HEK293 (cell line): ENCODE measurements at regions not wholly inside any gene's neighbourhood (a gene's known extent, or its start where the extent isn't known, plus 50 kb on each side); places are given as distances from the start of the nearest gene placed in this dataset.

Source experiments
- CTCF ChIA-PET: fragments of 350-600 bp; formaldehyde crosslinking; extraction: SDS; loops from one replicate; lab custom pipeline; 2021; ENCODE audit warnings: antibody characterized with exemption; lab: Yijun Ruan, JAX
- POLR2A ChIA-PET: fragments of 300-600 bp; formaldehyde crosslinking; extraction: SDS; loops from one replicate; lab custom pipeline; 2020; ENCODE audit warnings: antibody characterized with exemption, inconsistent platforms; lab: Yijun Ruan, JAX
- H3K27ac ChIP-seq: fragments of 200-500 bp; sonication (Bioruptor generic); 2 replicates; pipeline ENCODE4 v1.5.1; 2014; ENCODE audit warnings: low read depth, low read length, control low read depth, inconsistent platforms; ENCODE audit errors: extremely low read depth
- H3K36me3 ChIP-seq, 2 experiments: fragments of 200-500 bp in 1 of 2; sonication (Bioruptor generic) in 1 of 2; 1 replicate in 1 of 2; 2 replicates in 1 of 2; pipeline ENCODE4 v1.5.1; 2014 to 2017; ENCODE audit warnings: inconsistent platforms in 2 of 2, low read length in 2 of 2; ENCODE audit not compliant: control insufficient read depth in 2 of 2, insufficient read depth in 1 of 2
- H3K4me1 ChIP-seq: fragments of 200-500 bp; sonication (Bioruptor generic); 2 replicates; pipeline ENCODE4 v1.5.1; 2014; ENCODE audit warnings: mild to moderate bottlenecking, low read length, inconsistent platforms; ENCODE audit not compliant: control insufficient read depth, insufficient read depth
- H3K4me3 ChIP-seq: 2 replicates; pipeline ENCODE4 v1.5.1; 2011; ENCODE audit warnings: low read depth, mild to moderate bottlenecking, control low read depth, low read length, moderate library complexity
- H3K9me3 ChIP-seq: fragments of 200-500 bp; sonication (Bioruptor generic); 2 replicates; pipeline ENCODE4 v1.5.1; 2014; ENCODE audit warnings: low read depth, low read length, inconsistent platforms; ENCODE audit not compliant: control insufficient read depth, insufficient read depth
- GLIS1 ChIP-seq: fragments of 450-650 bp; formaldehyde crosslinking; IDR thresholded peaks from 2 replicates; pipeline ENCODE4 v1.5.1; 2016; ENCODE audit warnings: missing biosample characterization, missing genetic modification characterization
- GLIS2 ChIP-seq: fragments of 450-650 bp; formaldehyde crosslinking; IDR thresholded peaks from 2 replicates; pipeline ENCODE4 v1.5.1; 2016; ENCODE audit warnings: missing biosample characterization, missing genetic modification characterization
- HIC1 ChIP-seq: fragments of 450-650 bp; formaldehyde crosslinking; IDR thresholded peaks from 2 replicates; pipeline ENCODE4 v1.5.1; 2016; ENCODE audit warnings: missing biosample characterization, missing genetic modification characterization
- MZF1 ChIP-seq: fragments of 450-650 bp; formaldehyde crosslinking; IDR thresholded peaks from 2 replicates; pipeline ENCODE4 v1.5.1; 2017; ENCODE audit warnings: missing biosample characterization, missing genetic modification characterization, borderline replicate concordance
- PATZ1 ChIP-seq: fragments of 450-650 bp; formaldehyde crosslinking; IDR thresholded peaks from 2 replicates; pipeline ENCODE4 v1.5.1; 2016; ENCODE audit warnings: missing biosample characterization, missing genetic modification characterization
- PRDM10 ChIP-seq: fragments of 450-650 bp; formaldehyde crosslinking; IDR thresholded peaks from 2 replicates; pipeline ENCODE4 v1.5.1; 2016; ENCODE audit warnings: missing biosample characterization, missing genetic modification characterization
- SALL2 ChIP-seq: fragments of 450-650 bp; formaldehyde crosslinking; IDR thresholded peaks from 2 replicates; pipeline ENCODE4 v1.5.0; 2017; ENCODE audit warnings: missing biosample characterization, mild to moderate bottlenecking, missing genetic modification characterization, borderline replicate concordance
- TCF7L2 ChIP-seq: IDR thresholded peaks from 2 replicates; pipeline ENCODE4 v1.6.1; 2011; ENCODE audit warnings: low read depth, mild to moderate bottlenecking, inconsistent platforms, low read length, moderate library complexity, borderline replicate concordance
- TRIM28 ChIP-seq: IDR thresholded peaks from 2 replicates; pipeline ENCODE4 v1.6.1; 2011; ENCODE audit warnings: low read length, control low read depth, borderline replicate concordance
- YY1 ChIP-seq: fragments of 450-650 bp; formaldehyde crosslinking; IDR thresholded peaks from 2 replicates; pipeline ENCODE4 v1.5.1; 2018; ENCODE audit warnings: missing biosample characterization, missing genetic modification characterization
- ZBTB26 ChIP-seq: fragments of 450-650 bp; formaldehyde crosslinking; optimal IDR thresholded peaks from 2 replicates; pipeline ENCODE3; 2016; ENCODE audit warnings: missing biosample characterization, mild to moderate bottlenecking, missing genetic modification characterization
- ZEB2 ChIP-seq: fragments of 450-650 bp; formaldehyde crosslinking; IDR thresholded peaks from 2 replicates; pipeline ENCODE4 v1.5.1; 2016; ENCODE audit warnings: missing biosample characterization, missing genetic modification characterization
- ZFHX2 ChIP-seq: fragments of 450-650 bp; formaldehyde crosslinking; conservative IDR thresholded peaks from 2 replicates; pipeline ENCODE4 v1.5.1; 2016; ENCODE audit warnings: missing biosample characterization, missing genetic modification characterization
- ZIC2 ChIP-seq: fragments of 450-650 bp; formaldehyde crosslinking; IDR thresholded peaks from 2 replicates; pipeline ENCODE4 v1.5.1; 2016; ENCODE audit warnings: missing biosample characterization, missing genetic modification characterization
- ZNF335 ChIP-seq: fragments of 450-650 bp; formaldehyde crosslinking; conservative IDR thresholded peaks from 2 replicates; pipeline ENCODE4 v1.5.1; 2016; ENCODE audit warnings: missing biosample characterization, missing genetic modification characterization
- ZNF629 ChIP-seq: fragments of 450-650 bp; formaldehyde crosslinking; IDR thresholded peaks from 2 replicates; pipeline ENCODE4 v1.5.1; 2017; ENCODE audit warnings: missing biosample characterization, missing genetic modification characterization
- ZNF654 ChIP-seq: fragments of 450-650 bp; formaldehyde crosslinking; IDR thresholded peaks from 2 replicates; pipeline ENCODE4 v1.5.1; 2016; ENCODE audit warnings: low read depth, missing biosample characterization, missing genetic modification characterization
- ZNF658 ChIP-seq: fragments of 450-650 bp; formaldehyde crosslinking; IDR thresholded peaks from 2 replicates; pipeline ENCODE4; 2016; ENCODE audit warnings: missing biosample characterization, missing genetic modification characterization
- ZNF701 ChIP-seq: fragments of 450-650 bp; formaldehyde crosslinking; IDR thresholded peaks from 2 replicates; pipeline ENCODE4 v1.5.1; 2016; ENCODE audit warnings: missing biosample characterization, missing genetic modification characterization
- ZNF768 ChIP-seq: fragments of 450-650 bp; formaldehyde crosslinking; IDR thresholded peaks from 2 replicates; pipeline ENCODE4 v1.5.1; 2018; ENCODE audit warnings: missing biosample characterization, mild to moderate bottlenecking, missing genetic modification characterization
- ZNF792 ChIP-seq: fragments of 450-650 bp; formaldehyde crosslinking; IDR thresholded peaks from 2 replicates; pipeline ENCODE4 v1.5.1; 2016; ENCODE audit warnings: missing biosample characterization, missing genetic modification characterization
- ZSCAN16 ChIP-seq: fragments of 450-650 bp; formaldehyde crosslinking; IDR thresholded peaks from 2 replicates; pipeline ENCODE4 v1.5.1; 2016; ENCODE audit warnings: missing biosample characterization, missing genetic modification characterization

GRCh38 chr14:71320734-71321573 lies 413.7 kb downstream of the PCNX1 start (continued):
- TF ChIP-seq PATZ1 = peak; percentile 82
- TF ChIP-seq ZFHX2 (tag by site-specific recombination) = peak; percentile 95
- peak; percentile 66; the same call in 1 of the 2 replicates for TF ChIP-seq ZNF335 (tag by site-specific recombination)
- peak; percentile 65 for TF ChIP-seq GLIS2 (tag by site-specific recombination)
- TF ChIP-seq HIC1 (tag by site-specific recombination) = peak; percentile 25; the same call in 1 of the 2 replicates
- peak; percentile 48 for TF ChIP-seq GLIS1 (tag by site-specific recombination)
- peak; percentile 59 for TF ChIP-seq ZIC2 (tag by site-specific recombination)
- peak; percentile 25; the same call in 1 of the 2 replicates for TF ChIP-seq ZEB2 (tag by site-specific recombination)
- TF ChIP-seq ZNF654 (tag by site-specific recombination) = no peak
- no peak for TF ChIP-seq ZNF768 (tag by site-specific recombination)
- TF ChIP-seq ZNF701 = no peak
- TF ChIP-seq ZNF792 = no peak
- TF ChIP-seq, all 188 proteins: peak for 14

- Histone ChIP-seq H3K4me1 (peaks cover 13% of the 10 kb centered on the region), H3K36me3 (no peaks in the 10 kb centered on the region; a peak in 1 of 3 replicates), H3K9me3 (no peaks in the 10 kb centered on the region), H3K27ac (peak overlapping the region; percentile 95), H3K4me3 (peak overlapping the region; percentile 89)
- POLR2A ChIA-PET = interaction anchor here (0.6 to 2.6 kb wide), 7 partner anchors 30 to 494 kb away, joined by 3 to 9 read pairs (median 3); no protein-coding TSS in a partner anchor
- CTCF ChIA-PET = interaction anchor here (0.5 to 1.1 kb wide), 3 partner anchors 195 to 489 kb away, joined by 3 read pairs; no protein-coding TSS in a partner anchor
- TF ChIP-seq ZNF658 = no peak
- peak; percentile 52; the same call in 1 of the 2 replicates for TF ChIP-seq ZNF629 (tag by site-specific recombination)
- peak; percentile 3; the same call in 1 of the 2 replicates for TF ChIP-seq TRIM28
- TF ChIP-seq PATZ1 = 0 out of 2 replicates have a peak, but pooled peaks have one; percentile 32
- no peak for TF ChIP-seq SALL2
- TF ChIP-seq YY1 = no peak
- TF ChIP-seq ZEB2 (tag by site-specific recombination) = peak; percentile 19; the same call in 1 of the 2 replicates
- peak; percentile 36; the same call in 1 of the 2 replicates for TF ChIP-seq TCF7L2
- TF ChIP-seq MZF1 = peak; percentile 55; the same call in 1 of the 2 replicates
- 0 out of 2 replicates have a peak, but pooled peaks have one; percentile 27 for TF ChIP-seq PRDM10 (tag by site-specific recombination)
- peak; percentile 1 for TF ChIP-seq ZBTB26
- no peak for TF ChIP-seq ZSCAN16 (tag by site-specific recombination)
These were observed 414.5 kb downstream of the PCNX1 start for GRCh38 chr14:71321574-71322315.
